Hematopoietic multipotent progenitor cell treated with erythropoietin and hydrocortisone succinate and interleukin-3 and kit ligand, for 17 days (in vitro differentiated cells): ENCODE measurements at regions not wholly inside any gene's neighbourhood (a gene's known extent, or its start where the extent isn't known, plus 50 kb on each side); places are given as distances from the start of the nearest gene placed in this dataset.
"Not testable (repeated sequence)": the region's sequence is repeated elsewhere in the genome, so short reads cannot be mapped to it uniquely, and the experiment has no call there.

Experiments used
- DNase-seq: peaks from one replicate; pipeline ENCODE4 v3.0.0-alpha.2; 2015; ENCODE audit warnings: low spot score

- DNase-seq = not testable (repeated sequence)
Measured at GRCh38 chr20:22734946-22735647, 150.7 kb upstream of the FOXA2 start.

DNA sequence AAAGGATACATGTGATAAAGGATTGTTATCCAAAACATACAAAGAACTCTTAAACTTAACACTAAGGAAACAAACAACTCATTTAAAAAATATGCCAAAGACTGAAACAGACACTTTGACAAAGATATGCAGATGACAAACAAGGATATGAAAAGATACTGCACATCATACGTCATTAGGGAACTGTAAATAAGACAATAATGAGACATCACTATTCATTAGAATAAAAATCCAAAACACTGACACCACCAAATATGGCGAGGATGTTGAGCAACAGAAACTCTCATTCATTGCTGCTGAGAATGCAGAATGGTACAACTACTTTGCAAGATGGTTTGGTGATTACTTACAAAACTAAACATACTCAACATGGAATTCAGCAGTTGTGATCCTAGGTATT is 156.5 kb upstream of the FOXA2 start:
- DNase-seq = no peak

DNA sequence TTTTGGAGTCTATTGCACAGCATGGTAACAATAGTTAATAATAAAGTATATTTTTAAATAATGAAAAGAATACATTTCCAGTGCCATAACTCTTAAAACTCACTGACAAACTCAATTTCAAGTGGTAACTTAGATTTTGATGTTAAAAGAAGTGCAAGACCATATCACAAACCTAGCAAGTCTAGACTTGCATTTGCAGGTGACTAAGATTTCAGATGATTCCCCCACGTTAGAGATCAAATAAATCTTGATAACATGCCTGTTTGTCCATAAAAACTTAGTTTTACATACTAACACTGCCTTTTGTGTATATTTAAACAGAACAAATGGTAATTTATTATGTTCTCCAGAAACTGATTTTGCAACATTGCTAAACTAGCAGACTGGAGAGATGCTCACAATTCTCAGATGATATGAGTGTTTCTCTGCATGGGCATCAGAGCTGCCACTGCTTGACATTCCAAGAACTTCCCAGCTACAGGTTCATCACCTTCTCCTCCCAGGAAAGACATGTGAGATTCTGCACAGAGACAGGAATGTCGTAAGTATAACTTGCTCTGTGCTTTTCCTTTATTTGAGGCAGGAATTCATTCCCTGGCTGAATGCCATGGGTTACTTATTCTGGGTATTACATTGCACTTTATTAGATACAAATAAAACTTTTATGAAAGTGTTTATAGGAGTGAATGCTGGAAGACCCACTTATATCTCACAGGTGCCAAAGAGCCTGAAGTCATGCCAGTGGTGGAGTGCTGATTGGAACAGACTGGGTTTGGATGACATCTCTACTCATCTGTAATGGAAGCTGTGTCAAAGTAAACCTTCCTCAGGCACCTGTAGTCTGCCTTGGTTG is 160.2 kb upstream of the FOXA2 start:
- no peak for DNase-seq

GRCh38 chr20:22745194-22745500 is 160.8 kb upstream of the FOXA2 start:
- no peak for DNase-seq

GRCh38 chr20:22746957-22747356 is 162.6 kb upstream of the FOXA2 start:
- no peak for DNase-seq

- no peak for DNase-seq
Measured at GRCh38 chr20:22752324-22752723, 168.0 kb upstream of the FOXA2 start.

DNA sequence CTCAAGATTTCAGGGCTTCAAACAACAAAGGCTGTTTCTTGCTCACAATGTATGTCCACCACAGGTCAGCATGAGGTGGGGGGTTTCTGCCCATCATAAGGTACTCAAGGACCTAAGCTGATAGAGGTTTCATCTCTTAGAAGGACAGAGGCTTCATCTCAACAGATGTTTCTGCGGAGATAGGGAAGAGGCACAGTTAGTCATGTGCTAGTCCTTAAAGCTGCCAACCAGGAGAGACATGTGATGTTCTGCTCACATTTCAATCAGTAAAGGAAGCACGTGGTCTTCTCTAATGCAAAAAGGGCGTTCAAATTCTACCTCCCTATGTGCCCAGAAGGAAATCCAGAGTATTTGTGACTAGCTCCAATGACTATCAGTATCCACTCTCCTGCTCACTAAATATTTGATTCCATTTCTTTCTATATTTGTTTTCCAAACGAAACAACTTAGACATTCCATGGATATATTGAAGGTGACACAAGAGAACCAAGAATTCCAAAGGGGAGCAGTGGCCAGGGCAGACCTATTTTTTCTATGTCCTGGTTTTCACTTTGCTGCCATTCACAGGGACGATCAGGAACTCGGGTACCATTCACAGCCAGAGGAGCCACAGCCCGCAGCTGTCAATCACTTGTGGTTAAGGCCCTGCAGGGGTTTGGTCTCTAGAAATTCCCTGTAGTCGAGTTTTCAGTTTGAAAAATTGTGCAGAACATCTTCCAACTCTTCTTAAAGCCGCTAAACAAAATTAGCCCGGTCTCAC is 173.2 kb upstream of the FOXA2 start:
- DNase-seq = no peak

GRCh38 chr20:22758815-22759214 is 174.4 kb upstream of the FOXA2 start:
- no peak for DNase-seq

GRCh38 chr20:22762576-22763256 is 178.3 kb upstream of the FOXA2 start:
- no peak for DNase-seq

- DNase-seq = no peak
Measured at GRCh38 chr20:22763257-22763906, 179.0 kb upstream of the FOXA2 start.

- no peak for DNase-seq
Measured at GRCh38 chr20:22768266-22769178, 184.2 kb upstream of the FOXA2 start.

- DNase-seq = no peak
Measured at GRCh38 chr20:22770241-22770800, 185.9 kb upstream of the FOXA2 start.

- DNase-seq = no peak
Measured at GRCh38 chr20:22771706-22772105, 187.3 kb upstream of the FOXA2 start.

- no peak for DNase-seq
Measured at GRCh38 chr20:22773344-22773743, 189.0 kb upstream of the FOXA2 start.

DNA sequence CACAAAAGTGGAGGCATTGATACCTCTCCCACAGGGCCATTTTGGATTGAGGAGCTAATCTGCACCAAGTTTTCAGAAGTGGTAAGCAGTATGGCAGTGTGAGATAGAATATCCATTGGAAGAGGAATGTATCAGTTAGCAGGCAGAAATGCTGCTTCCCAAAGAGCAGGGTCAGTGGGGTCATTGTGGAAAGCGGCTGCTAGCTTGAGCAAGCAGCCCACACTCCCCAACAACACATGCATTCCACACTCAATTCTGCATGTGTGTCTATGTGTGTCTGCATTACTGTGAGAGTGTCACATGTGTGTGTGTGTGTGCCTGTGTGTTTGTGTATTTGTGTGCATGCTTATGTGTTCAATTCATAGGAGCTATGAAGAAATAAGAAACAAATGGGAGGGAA is 190.9 kb upstream of the FOXA2 start:
- DNase-seq = no peak

GRCh38 chr20:22775671-22776139 is 191.3 kb upstream of the FOXA2 start:
- no peak for DNase-seq

GRCh38 chr20:22776369-22776768 is 192.0 kb upstream of the FOXA2 start:
- no peak for DNase-seq

DNA sequence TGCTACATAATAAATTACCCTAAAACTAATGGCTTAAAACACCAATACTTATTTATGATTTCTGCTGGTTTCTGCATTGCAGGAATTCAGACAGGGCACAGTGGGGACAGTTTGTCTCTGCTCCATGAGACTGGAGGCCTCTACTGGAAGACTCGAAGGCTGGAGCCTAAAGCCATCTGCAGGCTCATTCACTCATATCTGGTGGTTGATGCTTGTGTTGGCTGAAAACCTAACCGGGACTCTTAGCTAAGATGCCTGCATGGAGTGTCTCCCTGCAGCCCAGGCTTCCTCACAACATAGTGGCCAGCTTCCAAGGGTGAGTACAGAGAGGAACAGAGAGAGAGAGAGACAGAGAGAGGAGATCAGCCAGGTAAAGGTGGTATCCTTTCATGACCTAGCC is 195.5 kb upstream of the FOXA2 start:
- no peak for DNase-seq

- no peak for DNase-seq
Measured at GRCh38 chr20:22781869-22782268, 197.5 kb upstream of the FOXA2 start.

- DNase-seq = no peak
Measured at GRCh38 chr20:22789676-22790075, 205.3 kb upstream of the FOXA2 start.
